K562 (cell line): ENCODE measurements at regions not wholly inside any gene's neighbourhood (a gene's known extent, or its start where the extent isn't known, plus 50 kb on each side); places are given as distances from the start of the nearest gene placed in this dataset.

ENCODE experiments used
- ATAC-seq: fragments of 200-7000 bp; cut with Tn5 transposase; 3 replicates; pipeline ENCODE4 v1.9.1; 2020; ENCODE audit warnings: moderate library complexity
- BruUV-seq: library from RNA; stranded (reverse); fragments of 400-500 nt; replicated peaks from 2 replicates; lab custom pipeline; 2021; lab: Mats Ljungman, UMichigan
- CTCF ChIA-PET: fragments of 300-600 bp; formaldehyde crosslinking; extraction: SDS; loops from one replicate; lab custom pipeline; 2021; ENCODE audit warnings: low intra/inter-chr PET ratio; lab: Yijun Ruan, JAX
- POLR2A ChIA-PET: fragments of 300-600, 350-650 bp; sonication (Branson Sonifier 250); formaldehyde crosslinking; extraction: SDS; loops from one replicate; lab custom pipeline; 2021; ENCODE audit warnings: antibody characterized with exemption, inconsistent platforms; lab: Yijun Ruan, JAX
- DNase-seq, 4 experiments: peaks; one replicate each; pipeline versions ENCODE4 v3.0.0 to v3.0.0-alpha.2; 2011 to 2018; ENCODE audit warnings: low spot score in 3 of 4, mixed read lengths in 3 of 4; ENCODE audit errors: extremely low read depth in 1 of 4
- FAIRE-seq: peaks from 2 replicates; lab custom pipeline; 2011; peaks lifted over from hg19 to GRCh38; lab: Jason Lieb, UNC
- H2AFZ ChIP-seq: 2 replicates; pipeline ENCODE4 v1.6.0; 2011; ENCODE audit warnings: low read depth, low read length, control low read depth, inconsistent platforms
- H3K27ac ChIP-seq: fragments of 200-600 bp; 3 replicates; pipeline ENCODE4 v1.8.0; 2011; ENCODE audit warnings: low read depth, mild to moderate bottlenecking, control low read depth, inconsistent platforms, low read length, moderate library complexity, mixed read lengths; ENCODE audit errors: extremely low read depth
- H3K27me3 ChIP-seq, 2 experiments: fragments of 300-600 bp in 1 of 2; 2 replicates in 1 of 2; 3 replicates in 1 of 2; pipeline versions ENCODE4 v1.6.0 to v1.8.0; 2011; ENCODE audit warnings: inconsistent platforms in 2 of 2, low read length in 2 of 2, mild to moderate bottlenecking in 1 of 2, mixed read lengths in 1 of 2, moderate library complexity in 1 of 2; ENCODE audit not compliant: control insufficient read depth in 2 of 2, insufficient read depth in 2 of 2
- H3K36me3 ChIP-seq: fragments of 300-600 bp; 3 replicates; pipeline ENCODE4 v1.8.0; 2011; ENCODE audit warnings: mild to moderate bottlenecking, low read length, inconsistent platforms; ENCODE audit not compliant: control insufficient read depth, insufficient read depth
- H3K4me1 ChIP-seq, 2 experiments: fragments of 200-600 bp in 1 of 2; replicated peaks in 1 of 2; 2 replicates in 1 of 2; 3 replicates in 1 of 2; pipeline versions ENCODE4 v1.5.1 to v1.8.0; 2011; ENCODE audit warnings: inconsistent platforms in 2 of 2, low read length in 2 of 2, mild to moderate bottlenecking in 1 of 2, mixed read lengths in 1 of 2, moderate library complexity in 1 of 2; ENCODE audit not compliant: control insufficient read depth in 2 of 2, insufficient read depth in 2 of 2
- H3K4me2 ChIP-seq: 2 replicates; pipeline ENCODE4 v1.6.1; 2011; ENCODE audit warnings: low read length, control low read depth, inconsistent platforms, mixed read lengths; ENCODE audit not compliant: insufficient read depth
- H3K4me3 ChIP-seq: fragments of 200-600 bp; sonication (generic), shearing (Covaris generic); 2 replicates; pipeline ENCODE4 v1.5.1; 2016; ENCODE audit warnings: control low read depth, inconsistent platforms
- H3K79me2 ChIP-seq: fragments of 200-600 bp; 3 replicates; pipeline ENCODE4 v1.8.0; 2011; ENCODE audit warnings: low read length, inconsistent platforms; ENCODE audit not compliant: control insufficient read depth, insufficient read depth
- H3K9ac ChIP-seq, 2 experiments: 2 replicates each; pipeline versions ENCODE4 v1.6.0 to v1.6.1; 2011; ENCODE audit warnings: low read depth in 2 of 2, low read length in 2 of 2, control low read depth in 1 of 2, inconsistent platforms in 1 of 2, mild to moderate bottlenecking in 1 of 2, mixed read lengths in 1 of 2; ENCODE audit not compliant: insufficient read depth in 1 of 2
- H3K9me1 ChIP-seq: one replicate; pipeline ENCODE4 v1.6.0; 2011; ENCODE audit warnings: inconsistent platforms, mild to moderate bottlenecking, low read length, moderate library complexity; ENCODE audit not compliant: control insufficient read depth, insufficient read depth
- H3K9me3 ChIP-seq: replicated peaks from 2 replicates; pipeline ENCODE4 v1.5.1; 2011; ENCODE audit warnings: low read depth, low read length, inconsistent platforms; ENCODE audit not compliant: control insufficient read depth, insufficient read depth
- H4K20me1 ChIP-seq: replicated peaks from 2 replicates; pipeline ENCODE4 v1.6.1; 2011; ENCODE audit warnings: low read length, inconsistent platforms, mixed read lengths; ENCODE audit not compliant: control insufficient read depth, insufficient read depth
- IRF1 ChIP-seq: sonication (generic); formaldehyde crosslinking; IDR thresholded peaks from 2 replicates; pipeline ENCODE4 v1.8.0; 2022; ENCODE audit warnings: missing genetic modification reagents, mild to moderate bottlenecking, borderline replicate concordance
- KLF10 ChIP-seq: fragments of 250-450 bp; sonication (Bioruptor Pico); IDR thresholded peaks from 2 replicates; pipeline ENCODE4 v1.6.1; 2021; ENCODE audit warnings: matching md5 sums
- SREBF2 ChIP-seq: sonication (generic); formaldehyde crosslinking; IDR thresholded peaks from 2 replicates; pipeline ENCODE4 v1.4.0; 2020; ENCODE audit warnings: mild to moderate bottlenecking, missing genetic modification reagents
- ZNF561 ChIP-seq: fragments of 450-650 bp; formaldehyde crosslinking; conservative IDR thresholded peaks from 2 replicates; pipeline ENCODE4 v1.4.0; 2020; ENCODE audit warnings: mild to moderate bottlenecking, moderate library complexity
- WGBS: fragments of 100-300 bp; shearing (Covaris generic); methylation state at CpG from one replicate; pipeline ENCODE4 v1.1.6; 2016; ENCODE audit warnings: low coverage, mixed read lengths; ENCODE audit not compliant: insufficient coverage; ENCODE audit errors: missing lambda C conversion rate; 5-methylcytosine and 5-hydroxymethylcytosine counted together
- in situ Hi-C: fragments of 300-500 bp; cut with MboI; formaldehyde crosslinking; loops from 4 replicates; pipeline ENCODE4 v1.15.0; 2018; ENCODE audit warnings: inconsistent platforms, mixed read lengths
- intact Hi-C: fragments of 100-400 bp; cut with micrococcal nuclease; formaldehyde crosslinking; loops from 2 replicates; pipeline ENCODE4 v1.14.2; 2022

DNA sequence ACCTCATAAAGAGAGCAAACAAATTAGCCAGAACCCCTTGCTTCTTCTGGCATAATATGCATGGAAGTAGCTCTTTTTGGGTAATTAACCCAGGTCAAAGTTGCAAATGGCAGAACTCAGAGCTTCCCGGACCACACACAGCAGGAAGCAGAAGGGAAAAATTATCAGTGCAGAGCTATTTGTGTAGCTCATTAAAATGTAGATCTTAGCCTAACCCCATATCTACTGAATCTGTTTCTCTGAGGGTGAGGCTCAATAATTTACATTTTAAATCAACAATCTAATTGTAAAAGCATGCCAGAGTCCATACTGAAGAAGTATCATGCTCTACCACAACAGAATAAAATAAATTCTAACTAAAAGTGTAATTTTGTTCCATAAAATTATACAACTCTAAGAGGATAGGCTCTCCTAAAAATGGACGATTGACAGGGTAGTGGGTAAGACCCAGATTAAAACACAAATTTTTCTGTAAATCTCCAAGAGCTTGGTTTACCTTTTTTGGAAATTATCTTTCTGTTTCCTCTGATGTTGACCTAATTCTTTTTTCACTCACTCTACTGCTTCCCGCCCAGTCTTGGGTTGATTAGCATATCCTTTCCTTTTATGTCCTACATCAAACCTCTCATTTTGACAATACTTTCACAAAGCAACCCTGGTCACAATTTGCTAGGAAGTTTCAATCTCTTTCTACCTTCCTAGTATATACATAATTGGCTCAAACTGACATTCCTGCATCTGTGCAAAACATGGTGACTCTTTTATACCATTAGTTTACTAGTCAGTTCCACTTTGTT lies 213.3 kb upstream of the SLC16A7 start:
- WGBS: 3% methylated on average over 3 of the region's 3 CpGs
- FAIRE-seq (no peak), ATAC-seq (no peak), DNase-seq (no peak)
- intact Hi-C loops: no loop called here
- in situ Hi-C loops: no loop called here
- Histone ChIP-seq H3K9ac (no peak overlapping the region), H3K9me1 (no peaks in the 10 kb centered on the region), H3K4me3 (no peak overlapping the region), H3K4me1 (no peaks in the 10 kb centered on the region), H2AFZ (no peak overlapping the region), H4K20me1 (no peaks in the 10 kb centered on the region), H3K4me2 (no peak overlapping the region), H3K79me2 (no peaks in the 10 kb centered on the region), H3K36me3 (no peaks in the 10 kb centered on the region), H3K27ac (no peak overlapping the region), H3K9me3 (no peaks in the 10 kb centered on the region), H3K27me3 (no peaks in the 10 kb centered on the region)
- CTCF ChIA-PET: no interaction called here
- TF ChIP-seq SREBF2 (CRISPR knock-in tag) (no peak), KLF10 (CRISPR knock-in tag) (no peak)
- no TSS peak for BruUV-seq
- POLR2A ChIA-PET: no interaction called here

GRCh38 chr12:59381106-59381505 lies 214.7 kb upstream of the SLC16A7 start:
- Histone ChIP-seq H3K9me1 (no peaks in the 10 kb centered on the region), H3K9ac (no peak overlapping the region), H3K79me2 (no peaks in the 10 kb centered on the region), H3K27me3 (no peaks in the 10 kb centered on the region), H2AFZ (no peak overlapping the region), H3K36me3 (no peaks in the 10 kb centered on the region), H3K27ac (no peak overlapping the region), H3K4me1 (no peaks in the 10 kb centered on the region), H4K20me1 (no peaks in the 10 kb centered on the region), H3K4me2 (no peak overlapping the region), H3K4me3 (no peak overlapping the region), H3K9me3 (no peaks in the 10 kb centered on the region)
- ChIA-PET POLR2A (no interaction called here), CTCF (no interaction called here)
- no peak for TF ChIP-seq IRF1
- TF ChIP-seq ZNF561 (CRISPR knock-in tag): no peak
- no peak for DNase-seq
- intact Hi-C loops: no loop called here
- no TSS peak for BruUV-seq
- no peak for FAIRE-seq
- in situ Hi-C loops: no loop called here
- ATAC-seq: no peak
